SK-N-SH treated with all-trans-retinoic acid at 6 μM for 48 hours (cell line): ENCODE measurements at regions not wholly inside any gene's neighbourhood (a gene's known extent, or its start where the extent isn't known, plus 50 kb on each side); places are given as distances from the start of the nearest gene placed in this dataset.

Experiments
- ATAC-seq: fragments of 200-7000 bp; cut with Tn5 transposase; 3 replicates; pipeline ENCODE4 v1.9.1; 2020; ENCODE audit warnings: mild to moderate bottlenecking, moderate library complexity
- ARNTL ChIP-seq: fragments of 450-650 bp; formaldehyde crosslinking; IDR thresholded peaks from 2 replicates; pipeline ENCODE4 v1.5.0; 2020; ENCODE audit warnings: low read depth, mild to moderate bottlenecking, moderate library complexity, borderline replicate concordance
- BACH2 ChIP-seq: fragments of 250-450 bp; sonication (Bioruptor Pico); IDR thresholded peaks from 2 replicates; pipeline ENCODE4 v1.9.0; 2021; ENCODE audit warnings: mild to moderate bottlenecking, borderline replicate concordance
- CSDC2 ChIP-seq: fragments of 250-450 bp; sonication (Bioruptor Pico); IDR thresholded peaks from 2 replicates; pipeline ENCODE4 v1.5.0; 2020; ENCODE audit warnings: mild to moderate bottlenecking, moderate library complexity
- CSRNP3 ChIP-seq: fragments of 250-450 bp; sonication (Bioruptor Pico); IDR thresholded peaks from 2 replicates; pipeline ENCODE4 v1.5.1; 2021; ENCODE audit warnings: mild to moderate bottlenecking, moderate library complexity
- ESRRG ChIP-seq: fragments of 250-450 bp; sonication (Bioruptor Pico); IDR thresholded peaks from 2 replicates; pipeline ENCODE4 v1.6.1; 2021; ENCODE audit warnings: mild to moderate bottlenecking
- GLIS3 ChIP-seq: fragments of 250-450 bp; sonication (Bioruptor Pico); IDR thresholded peaks from 2 replicates; pipeline ENCODE4 v1.5.0; 2020; ENCODE audit warnings: mild to moderate bottlenecking, moderate library complexity
- ISL1 ChIP-seq: fragments of 250-450 bp; sonication (Bioruptor Pico); IDR thresholded peaks from 2 replicates; pipeline ENCODE4 v2.1.2; 2022; ENCODE audit warnings: mild to moderate bottlenecking, moderate library complexity
- OSR1 ChIP-seq: fragments of 250-450 bp; sonication (Bioruptor Pico); IDR thresholded peaks from 2 replicates; pipeline ENCODE4 v1.8.0; 2022; ENCODE audit warnings: moderate library complexity, mild to moderate bottlenecking, inconsistent platforms
- PATZ1 ChIP-seq: fragments of 250-450 bp; sonication (Bioruptor Pico); IDR thresholded peaks from 2 replicates; pipeline ENCODE4 v1.8.0; 2020; ENCODE audit warnings: mild to moderate bottlenecking, moderate library complexity, borderline replicate concordance
- PPARA ChIP-seq: fragments of 250-450 bp; sonication (Bioruptor Pico); IDR thresholded peaks from 2 replicates; pipeline ENCODE4 v1.5.0; 2020; ENCODE audit warnings: mild to moderate bottlenecking, borderline replicate concordance
- RARB ChIP-seq: fragments of 250-450 bp; sonication (Bioruptor Pico); IDR thresholded peaks from 2 replicates; pipeline ENCODE4 v1.8.0; 2021; ENCODE audit warnings: mild to moderate bottlenecking, moderate library complexity
- SNAI2 ChIP-seq: fragments of 250-450 bp; sonication (Bioruptor Pico); IDR thresholded peaks from 2 replicates; pipeline ENCODE4 v1.5.0; 2020; ENCODE audit warnings: mild to moderate bottlenecking, moderate library complexity
- TCF4 ChIP-seq: fragments of 250-450 bp; sonication (Bioruptor Pico); IDR thresholded peaks from 2 replicates; pipeline ENCODE4 v1.8.0; 2021; ENCODE audit warnings: mild to moderate bottlenecking, moderate library complexity, borderline replicate concordance
- TOX ChIP-seq: fragments of 250-450 bp; sonication (Bioruptor Pico); IDR thresholded peaks from 2 replicates; pipeline ENCODE4 v1.8.0; 2021; ENCODE audit warnings: mild to moderate bottlenecking, moderate library complexity, borderline replicate concordance
- ZFP3 ChIP-seq: fragments of 250-450 bp; sonication (Bioruptor Pico); IDR thresholded peaks from 2 replicates; pipeline ENCODE4 v1.5.0; 2020; ENCODE audit warnings: mild to moderate bottlenecking, moderate library complexity
- ZFP30 ChIP-seq: fragments of 450-650 bp; formaldehyde crosslinking; IDR thresholded peaks from 2 replicates; pipeline ENCODE4 v1.5.0; 2022; ENCODE audit warnings: mild to moderate bottlenecking, moderate library complexity
- ZNF565 ChIP-seq: fragments of 450-650 bp; formaldehyde crosslinking; conservative IDR thresholded peaks from 2 replicates; pipeline ENCODE4 v1.5.0; 2020; ENCODE audit warnings: low read depth, mild to moderate bottlenecking, moderate library complexity
- ZNF70 ChIP-seq: fragments of 450-650 bp; formaldehyde crosslinking; IDR thresholded peaks from 2 replicates; pipeline ENCODE4 v1.5.0; 2020; ENCODE audit warnings: mild to moderate bottlenecking, moderate library complexity
- ZNF8 ChIP-seq: fragments of 450-650 bp; formaldehyde crosslinking; IDR thresholded peaks from 2 replicates; pipeline ENCODE4 v1.5.0; 2020; ENCODE audit warnings: mild to moderate bottlenecking, moderate library complexity

GRCh38 chr2:94966689-94967088 is 58.8 kb upstream of the MAL start (continued):
- TF ChIP-seq CSRNP3 (CRISPR knock-in tag) (no peak), BACH2 (CRISPR knock-in tag) (no peak), ZFP30 (CRISPR knock-in tag) (no peak), SNAI2 (CRISPR knock-in tag) (no peak), ZNF565 (CRISPR knock-in tag) (no peak), ISL1 (no peak)
- TF ChIP-seq, all 23 proteins: peak for 0

GRCh38 chr2:94970353-94970752 is 55.2 kb upstream of the MAL start:
- no peak for ATAC-seq
- TF ChIP-seq ZFP3 (no peak), CSDC2 (no peak), BACH2 (CRISPR knock-in tag) (no peak), GLIS3 (CRISPR knock-in tag) (no peak), TCF4 (CRISPR knock-in tag) (no peak), PPARA (CRISPR knock-in tag) (no peak), TOX (no peak), ARNTL (CRISPR knock-in tag) (no peak), ESRRG (CRISPR knock-in tag) (no peak), ZNF70 (CRISPR knock-in tag) (no peak), RARB (CRISPR knock-in tag) (no peak), ZNF8 (no peak), OSR1 (no peak), PATZ1 (CRISPR knock-in tag) (no peak)
